ENCODE measurements at regions not wholly inside any gene's neighbourhood (a gene's known extent, or its start where the extent isn't known, plus 50 kb on each side); places are given as distances from the start of the nearest gene placed in this dataset.
A peak's percentile ranks its signal among the peaks of the same experiment; 100 is the strongest.

DNA sequence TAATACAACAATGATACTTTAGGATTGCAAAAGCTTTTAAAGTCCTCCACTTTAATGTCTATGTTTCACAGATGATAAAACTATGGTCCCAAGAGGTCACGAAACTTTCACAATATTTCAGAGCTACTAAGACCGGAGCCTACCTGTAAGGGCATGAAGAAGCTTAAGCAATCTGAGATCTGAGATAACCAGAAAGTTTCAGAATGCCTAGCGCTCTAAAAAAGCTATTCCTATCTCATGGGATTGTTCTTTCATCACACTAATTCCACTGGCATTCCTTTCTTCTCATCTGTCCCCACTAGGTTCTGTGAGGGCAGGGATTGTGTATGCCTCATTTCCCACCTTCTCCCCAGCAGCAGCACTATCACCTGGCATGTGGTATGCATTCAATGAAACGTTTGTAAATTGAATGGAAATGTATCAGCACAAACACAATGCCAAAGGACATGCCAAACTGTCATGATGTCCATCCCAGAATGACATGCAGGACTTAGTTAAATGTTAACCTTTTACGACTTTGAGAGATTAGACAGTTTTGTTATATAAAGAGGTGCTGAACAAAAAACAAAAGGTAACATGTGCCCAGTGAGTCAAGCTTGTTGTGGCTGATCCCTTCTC, 104.7 kb upstream of the NR2F2 start:
- Histone ChIP-seq H2AK5ac (ENCODE audit: low read length) (no peak overlapping the region), H3K4me1 (ENCODE audit: control insufficient read depth, low read depth, low read length) (no peaks in the 10 kb centered on the region), H3K4me3 (ENCODE audit: low read length) (no peak overlapping the region), H3K36me3 (ENCODE audit: control insufficient read depth, insufficient read depth, low read length) (no peaks in the 10 kb centered on the region), H3K9ac (ENCODE audit: low read length) (no peak overlapping the region), H2BK5ac (ENCODE audit: low read length) (no peak overlapping the region), H3K27ac (ENCODE audit: low read depth, low read length) (no peak overlapping the region), H2BK120ac (ENCODE audit: low read depth, low read length) (no peak overlapping the region), H3K4me2 (ENCODE audit: low read length) (no peak overlapping the region), H3K23ac (ENCODE audit: low read length) (no peak overlapping the region), H3K79me2 (ENCODE audit: control insufficient read depth, insufficient read depth, low read length) (no peaks in the 10 kb centered on the region), H4K8ac (ENCODE audit: low read depth, low read length) (no peak overlapping the region), H3K56ac (ENCODE audit: low read length) (no peak overlapping the region), H4K5ac (ENCODE audit: low read length) (no peak overlapping the region), H3K27me3 (ENCODE audit: insufficient read depth, low read length, poor library complexity) (no peaks in the 10 kb centered on the region), H3K79me1 (ENCODE audit: low read length) (no peaks in the 10 kb centered on the region), H3K4ac (ENCODE audit: low read depth, low read length) (no peak overlapping the region), H2BK15ac (replicated peaks; ENCODE audit: low read depth) (no peak overlapping the region), H3K18ac (ENCODE audit: low read length) (no peak overlapping the region)
- DNase-seq, result peak; percentile 87
- WGBS (ENCODE audit: extremely low coverage, insufficient coverage, low lambda C conversion rate), result no CpG with 5 or more reads among the region's 5 CpGs

DNA sequence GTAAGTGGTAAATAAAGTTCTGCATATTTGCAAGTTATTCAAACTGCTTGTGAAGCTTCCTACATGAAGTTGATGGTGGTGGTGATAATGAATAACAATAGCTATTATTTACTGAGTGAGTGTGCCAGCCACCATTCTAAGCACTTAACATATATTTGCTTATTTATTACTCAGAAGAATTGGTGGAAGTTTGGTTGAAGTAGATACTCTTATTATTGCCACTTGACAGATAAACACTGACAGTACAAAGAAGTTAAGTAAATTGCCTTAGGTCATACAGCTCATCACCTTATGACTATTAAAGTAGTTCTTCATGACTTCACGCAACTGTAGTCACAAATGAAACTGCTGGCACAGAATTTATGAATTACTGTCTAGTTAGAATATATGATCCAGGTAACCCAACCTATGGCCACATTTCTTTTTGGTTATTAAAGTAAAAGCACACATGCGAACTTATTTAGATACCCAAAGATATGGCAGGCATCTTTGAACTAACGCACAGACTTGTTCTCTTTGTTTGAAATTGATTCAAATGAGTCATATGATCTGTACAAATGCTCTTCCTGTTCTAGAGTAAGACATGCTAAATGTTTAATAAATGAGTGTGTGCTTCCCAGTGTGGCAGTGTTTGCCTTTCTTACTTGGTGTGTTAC, 99.8 kb upstream of the NR2F2 start:
- Histone ChIP-seq H3K18ac (ENCODE audit: low read length) (no peak overlapping the region), H3K4me2 (ENCODE audit: low read length) (no peak overlapping the region), H3K27me3 (ENCODE audit: insufficient read depth, low read length, poor library complexity) (no peaks in the 10 kb centered on the region), H2BK15ac (replicated peaks; ENCODE audit: low read depth) (no peak overlapping the region), H3K36me3 (ENCODE audit: control insufficient read depth, insufficient read depth, low read length) (no peaks in the 10 kb centered on the region), H4K5ac (ENCODE audit: low read length) (no peak overlapping the region), H2BK5ac (ENCODE audit: low read length) (no peak overlapping the region), H3K27ac (ENCODE audit: low read depth, low read length) (no peak overlapping the region), H4K8ac (ENCODE audit: low read depth, low read length) (no peak overlapping the region), H2AK5ac (ENCODE audit: low read length) (no peak overlapping the region), H2BK120ac (ENCODE audit: low read depth, low read length) (no peak overlapping the region), H3K4me1 (ENCODE audit: control insufficient read depth, low read depth, low read length) (no peaks in the 10 kb centered on the region), H3K79me2 (ENCODE audit: control insufficient read depth, insufficient read depth, low read length) (no peaks in the 10 kb centered on the region), H3K56ac (ENCODE audit: low read length) (no peak overlapping the region), H3K9ac (ENCODE audit: low read length) (no peak overlapping the region), H3K4me3 (ENCODE audit: low read length) (no peak overlapping the region), H3K23ac (ENCODE audit: low read length) (no peak overlapping the region), H3K79me1 (ENCODE audit: low read length) (no peaks in the 10 kb centered on the region), H3K4ac (ENCODE audit: low read depth, low read length) (no peak overlapping the region)
- no peak for DNase-seq
- no CpG with 5 or more reads among the region's 3 CpGs for WGBS (ENCODE audit: extremely low coverage, insufficient coverage, low lambda C conversion rate)

DNA sequence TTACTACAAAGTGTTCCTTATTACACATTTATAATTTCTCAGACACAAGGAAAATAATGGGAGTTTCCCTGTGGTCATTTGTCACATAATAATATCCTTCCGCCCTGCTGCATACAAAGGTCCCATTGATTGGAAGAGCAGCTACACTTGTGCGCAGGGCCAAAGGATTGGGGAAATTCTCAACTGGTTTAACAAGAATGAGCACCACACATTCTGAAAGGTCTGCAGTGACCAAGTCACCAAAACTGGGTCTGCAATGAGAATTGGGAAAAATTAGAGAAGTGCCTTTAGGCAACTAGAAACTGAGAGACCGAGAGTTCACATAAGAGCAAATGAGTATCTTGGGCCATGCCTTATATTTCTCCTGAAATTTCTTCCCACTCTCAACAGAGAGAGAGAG, 98.2 kb upstream of the NR2F2 start:
- Histone ChIP-seq H2AK5ac (ENCODE audit: low read length) (no peak overlapping the region), H3K23ac (ENCODE audit: low read length) (no peak overlapping the region), H3K4ac (ENCODE audit: low read depth, low read length) (no peak overlapping the region), H3K36me3 (ENCODE audit: control insufficient read depth, insufficient read depth, low read length) (no peaks in the 10 kb centered on the region), H3K27ac (ENCODE audit: low read depth, low read length) (no peak overlapping the region), H4K8ac (ENCODE audit: low read depth, low read length) (no peak overlapping the region), H3K79me1 (ENCODE audit: low read length) (no peaks in the 10 kb centered on the region), H2BK15ac (replicated peaks; ENCODE audit: low read depth) (no peak overlapping the region), H3K56ac (ENCODE audit: low read length) (no peak overlapping the region), H3K18ac (ENCODE audit: low read length) (no peak overlapping the region), H3K27me3 (ENCODE audit: insufficient read depth, low read length, poor library complexity) (no peaks in the 10 kb centered on the region), H3K79me2 (ENCODE audit: control insufficient read depth, insufficient read depth, low read length) (no peaks in the 10 kb centered on the region), H2BK5ac (ENCODE audit: low read length) (no peak overlapping the region), H2BK120ac (ENCODE audit: low read depth, low read length) (no peak overlapping the region), H3K4me1 (ENCODE audit: control insufficient read depth, low read depth, low read length) (no peaks in the 10 kb centered on the region), H3K4me2 (ENCODE audit: low read length) (no peak overlapping the region), H3K9ac (ENCODE audit: low read length) (no peak overlapping the region), H3K4me3 (ENCODE audit: low read length) (no peak overlapping the region), H4K5ac (ENCODE audit: low read length) (no peak overlapping the region)
- no peak for DNase-seq
- no CpG with 5 or more reads among the region's 3 CpGs for WGBS (ENCODE audit: extremely low coverage, insufficient coverage, low lambda C conversion rate)

DNA sequence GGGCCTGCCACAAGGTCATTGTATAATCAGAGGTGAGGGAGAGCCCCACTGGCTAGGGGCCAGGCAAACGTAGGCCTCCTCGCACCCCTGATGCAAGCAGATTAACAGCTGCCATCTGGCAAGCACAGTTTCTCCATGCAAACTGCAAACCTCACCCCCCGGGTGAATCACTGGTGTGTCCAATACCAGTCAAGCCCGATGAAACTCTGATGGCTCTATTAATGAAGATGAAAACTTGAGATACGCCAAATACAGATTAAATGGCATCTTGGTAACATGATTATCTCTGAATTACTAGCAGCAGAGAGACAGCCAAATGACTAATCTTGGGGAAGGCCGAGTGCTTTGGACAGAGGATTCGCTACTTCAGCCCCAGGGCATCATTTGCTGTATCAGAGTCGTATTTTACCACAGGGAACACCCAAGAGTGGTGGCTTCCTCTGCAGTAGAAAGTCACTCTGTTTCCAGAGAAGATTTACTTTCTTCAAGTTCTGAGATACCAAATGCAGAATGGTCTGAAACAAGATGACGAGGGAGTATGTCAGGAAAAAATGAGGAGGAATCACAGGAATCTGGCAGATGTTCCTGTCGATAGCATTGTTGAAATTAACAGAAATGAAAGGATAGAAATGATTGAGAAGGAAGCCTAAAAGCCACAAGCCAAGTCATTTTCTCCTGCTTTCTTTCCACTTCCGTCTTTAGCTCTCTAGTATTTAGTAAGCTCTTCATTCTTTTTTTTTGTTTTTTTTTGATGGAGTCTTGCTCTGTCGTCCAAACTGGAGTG, 96.2 kb upstream of the NR2F2 start:
- H3K79me2 ChIP-seq (ENCODE audit: control insufficient read depth, insufficient read depth, low read length), result no peaks in the 10 kb centered on the region
- H3K9ac ChIP-seq (ENCODE audit: low read length), result no peak overlapping the region
- H3K4ac ChIP-seq (ENCODE audit: low read depth, low read length), result no peak overlapping the region
- H3K4me2 ChIP-seq (ENCODE audit: low read length), result no peak overlapping the region
- H3K23ac ChIP-seq (ENCODE audit: low read length), result no peak overlapping the region
- no CpG with 5 or more reads among the region's 12 CpGs for WGBS (ENCODE audit: extremely low coverage, insufficient coverage, low lambda C conversion rate)
- no peak overlapping the region for H2AK5ac ChIP-seq (ENCODE audit: low read length)
- DNase-seq, result no peak
- no peak overlapping the region for H3K27ac ChIP-seq (ENCODE audit: low read depth, low read length)
- no peaks in the 10 kb centered on the region for H3K4me1 ChIP-seq (ENCODE audit: control insufficient read depth, low read depth, low read length)
- no peak overlapping the region for H2BK120ac ChIP-seq (ENCODE audit: low read depth, low read length)
- H3K4me3 ChIP-seq (ENCODE audit: low read length), result no peak overlapping the region
- H3K27me3 ChIP-seq (ENCODE audit: insufficient read depth, low read length, poor library complexity), result no peaks in the 10 kb centered on the region
- H3K36me3 ChIP-seq (ENCODE audit: control insufficient read depth, insufficient read depth, low read length), result no peaks in the 10 kb centered on the region
- H3K56ac ChIP-seq (ENCODE audit: low read length), result no peak overlapping the region
- H2BK5ac ChIP-seq (ENCODE audit: low read length), result no peak overlapping the region
- no peak overlapping the region for H3K18ac ChIP-seq (ENCODE audit: low read length)
- H2BK15ac ChIP-seq (replicated peaks; ENCODE audit: low read depth), result no peak overlapping the region
- H3K79me1 ChIP-seq (ENCODE audit: low read length), result no peaks in the 10 kb centered on the region
- H4K8ac ChIP-seq (ENCODE audit: low read depth, low read length), result no peak overlapping the region
- no peak overlapping the region for H4K5ac ChIP-seq (ENCODE audit: low read length)

DNA sequence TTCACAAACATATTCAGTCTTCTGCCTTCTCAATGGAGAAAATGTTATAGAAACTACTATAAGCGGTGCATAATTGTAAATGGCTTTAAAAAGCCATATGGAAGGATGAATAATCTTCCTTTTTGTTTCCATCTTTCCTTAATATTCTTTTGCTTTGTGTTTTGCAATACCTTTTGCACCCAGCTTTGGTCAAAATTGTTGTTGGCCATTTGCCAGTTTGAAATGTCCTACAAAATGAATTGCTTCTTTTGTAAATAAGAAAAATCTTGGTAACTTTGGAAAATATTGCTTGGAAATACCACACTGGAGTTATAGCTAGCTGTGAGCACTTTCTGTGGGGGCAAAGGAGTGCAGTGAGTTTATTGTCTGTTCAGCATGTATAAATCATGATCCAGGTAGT, 93.5 kb upstream of the NR2F2 start:
- Histone ChIP-seq H2BK120ac (ENCODE audit: low read depth, low read length) (no peak overlapping the region), H2BK15ac (replicated peaks; ENCODE audit: low read depth) (no peak overlapping the region), H3K36me3 (ENCODE audit: control insufficient read depth, insufficient read depth, low read length) (no peaks in the 10 kb centered on the region), H3K4ac (ENCODE audit: low read depth, low read length) (no peak overlapping the region), H3K18ac (ENCODE audit: low read length) (no peak overlapping the region), H3K79me1 (ENCODE audit: low read length) (no peaks in the 10 kb centered on the region), H2BK5ac (ENCODE audit: low read length) (no peak overlapping the region), H3K56ac (ENCODE audit: low read length) (no peak overlapping the region), H3K23ac (ENCODE audit: low read length) (no peak overlapping the region), H4K5ac (ENCODE audit: low read length) (no peak overlapping the region), H3K4me2 (ENCODE audit: low read length) (no peak overlapping the region), H3K27me3 (ENCODE audit: insufficient read depth, low read length, poor library complexity) (no peaks in the 10 kb centered on the region), H3K79me2 (ENCODE audit: control insufficient read depth, insufficient read depth, low read length) (no peaks in the 10 kb centered on the region), H3K9ac (ENCODE audit: low read length) (no peak overlapping the region), H3K27ac (ENCODE audit: low read depth, low read length) (no peak overlapping the region), H3K4me1 (ENCODE audit: control insufficient read depth, low read depth, low read length) (no peaks in the 10 kb centered on the region), H2AK5ac (ENCODE audit: low read length) (no peak overlapping the region), H3K4me3 (ENCODE audit: low read length) (no peak overlapping the region), H4K8ac (ENCODE audit: low read depth, low read length) (no peak overlapping the region)
- no CpG with 5 or more reads among the region's 1 CpG for WGBS (ENCODE audit: extremely low coverage, insufficient coverage, low lambda C conversion rate)
- DNase-seq, result no peak
